ENCODE measurements at regions not wholly inside any gene's neighbourhood (a gene's known extent, or its start where the extent isn't known, plus 50 kb on each side); places are given as distances from the start of the nearest gene placed in this dataset.

DNA sequence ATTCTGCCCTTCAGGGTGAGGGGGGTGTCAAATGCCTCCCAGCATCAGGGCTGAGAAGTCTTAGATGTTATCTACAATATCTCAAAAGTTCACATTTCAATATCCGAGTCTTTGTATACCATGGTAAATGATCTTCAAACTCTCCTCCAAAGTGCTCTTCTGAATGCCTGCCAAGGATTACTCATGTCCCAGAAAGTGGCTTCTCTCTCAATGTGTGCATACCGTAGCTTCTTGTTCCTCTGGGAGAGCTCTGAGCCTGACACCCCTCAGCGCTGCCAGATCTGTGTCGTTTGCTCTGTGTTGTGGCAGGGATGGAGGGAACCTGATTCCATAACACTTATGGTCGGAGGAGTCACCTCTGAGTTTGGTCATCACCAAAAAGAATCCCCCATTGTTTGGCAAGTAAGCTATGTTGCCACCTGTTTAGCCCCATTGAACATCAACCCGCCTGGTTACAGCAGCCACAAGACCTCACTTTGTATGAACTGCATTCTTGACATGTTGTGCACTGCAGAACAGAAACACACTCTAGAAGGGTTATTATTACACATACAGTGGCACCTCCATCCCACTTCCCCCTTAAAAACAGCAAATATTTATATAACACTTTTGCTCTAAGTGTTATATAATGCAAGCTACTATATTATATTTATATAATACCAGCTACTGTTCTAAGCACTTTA lies 163.1 kb upstream of the MIR17HG start:
- DNase-seq: no peak

DNA sequence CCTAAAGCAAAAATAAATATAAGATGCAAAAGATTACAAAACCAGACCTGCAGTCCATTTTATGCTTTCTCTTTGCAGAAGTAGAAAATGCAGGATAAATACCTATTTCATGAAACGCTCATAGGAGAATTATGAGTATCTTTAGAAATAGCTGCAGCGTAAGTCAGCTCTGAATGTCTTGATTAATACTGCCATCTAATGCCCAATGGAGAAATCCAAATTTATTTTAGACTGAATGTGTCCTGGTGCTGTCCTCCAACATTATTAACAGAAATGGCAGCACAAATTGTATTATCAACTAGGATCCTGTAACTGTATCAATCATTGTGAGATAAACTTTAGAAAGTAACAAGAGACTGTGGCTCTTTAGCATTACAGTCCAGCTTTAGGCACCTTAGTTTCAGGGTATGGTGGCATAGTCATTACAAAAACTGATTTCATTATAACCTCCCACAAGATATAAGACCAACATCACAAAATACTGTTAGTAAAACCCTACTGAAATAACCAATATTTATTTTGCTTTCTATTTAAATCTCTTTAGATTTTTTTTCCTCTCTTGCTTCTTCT lies 162.1 kb upstream of the MIR17HG start:
- DNase-seq: peak; percentile 53

DNA sequence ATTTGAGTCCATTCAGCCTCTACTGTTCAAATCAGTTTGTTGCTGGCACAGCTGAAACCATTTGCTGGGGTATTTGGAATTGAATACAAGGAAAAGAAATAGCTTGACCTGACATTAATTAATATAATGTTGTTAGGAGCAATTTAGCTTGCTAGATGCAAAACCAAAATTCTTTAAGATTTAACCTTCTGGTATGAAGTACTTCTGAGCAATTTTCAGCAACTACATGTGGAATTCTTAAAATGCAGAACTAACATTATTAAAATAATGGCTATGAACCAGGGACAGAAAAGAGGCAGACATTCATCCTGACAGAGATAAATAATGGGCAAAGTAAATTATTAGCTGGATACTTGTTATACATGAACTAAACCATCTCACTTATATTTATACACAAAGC lies 160.0 kb upstream of the MIR17HG start:
- no peak for DNase-seq

DNA sequence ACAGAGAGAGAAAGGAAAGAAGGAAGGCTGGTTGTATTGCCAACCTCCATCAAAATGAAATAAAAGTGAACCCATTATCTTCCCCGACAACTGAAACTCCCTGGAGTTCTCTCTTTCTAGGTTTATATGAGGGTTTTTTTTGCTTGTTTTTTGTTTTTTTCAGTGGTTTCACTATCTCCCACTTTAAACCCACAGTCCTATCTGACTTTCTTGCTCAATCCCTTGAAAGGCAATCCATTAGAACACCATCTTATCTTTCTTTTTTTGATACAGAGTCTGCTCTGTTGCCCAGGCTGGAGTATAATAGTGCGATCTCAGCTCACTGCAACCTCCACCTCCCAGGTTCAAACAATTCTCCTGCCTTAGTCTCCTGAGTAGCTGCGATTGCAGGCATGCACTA lies 158.0 kb upstream of the MIR17HG start:
- DNase-seq: no peak

DNA sequence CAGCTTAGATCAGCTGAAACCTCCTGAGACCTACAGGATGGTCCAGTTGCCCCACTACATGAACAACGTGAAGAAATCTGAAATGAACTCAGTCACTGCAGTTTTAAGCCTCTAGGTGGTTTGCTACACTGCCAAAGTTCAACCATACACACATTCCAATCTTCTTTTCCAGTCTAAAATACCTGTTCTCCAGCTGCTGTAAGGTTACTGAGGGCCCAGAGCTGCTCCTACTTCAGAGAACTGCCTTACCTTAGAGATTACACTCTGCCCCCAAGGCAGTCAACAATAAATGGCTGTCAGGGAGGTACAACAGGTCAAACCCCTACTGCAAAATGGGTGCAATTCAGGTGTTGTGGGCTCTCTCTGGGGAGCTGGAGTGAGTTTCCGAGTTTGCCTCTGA lies 154.1 kb upstream of the MIR17HG start:
- no peak for DNase-seq

DNA sequence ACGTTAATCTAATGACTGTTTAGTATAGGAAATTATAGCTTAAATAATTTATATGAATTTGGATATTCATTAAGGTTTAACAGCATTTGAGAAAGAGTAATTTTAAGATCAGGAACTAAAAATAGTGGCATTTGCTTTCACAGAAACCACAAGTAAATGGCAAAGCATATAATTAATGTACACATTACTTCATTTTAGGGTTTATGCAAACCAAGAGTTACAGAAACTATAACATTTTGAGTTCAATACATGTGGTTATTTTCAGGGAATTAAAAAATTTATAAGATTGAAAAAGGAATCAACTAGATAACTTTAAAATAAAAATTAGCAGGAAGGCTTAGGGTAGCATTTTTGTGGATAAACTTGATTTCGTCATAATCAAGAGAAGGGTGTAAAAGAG lies 151.7 kb upstream of the MIR17HG start:
- no peak for DNase-seq

DNA sequence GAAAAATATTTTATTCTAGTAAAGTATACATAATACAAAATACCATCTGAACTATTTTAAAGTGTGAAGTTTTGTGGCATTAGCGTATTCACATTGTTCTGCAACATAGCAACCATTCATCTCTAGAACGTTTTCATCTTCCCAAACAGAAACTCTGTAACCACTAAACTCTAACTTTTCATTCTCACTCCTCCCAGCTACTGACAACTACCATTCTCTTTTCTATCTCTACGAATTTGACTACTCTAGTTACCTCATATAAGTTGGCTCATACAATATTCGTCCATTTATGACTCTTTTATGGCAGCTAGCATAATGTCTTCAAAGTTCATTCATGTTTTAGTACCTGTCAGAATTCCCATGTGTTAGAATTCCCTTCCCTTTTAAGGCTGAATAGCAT lies 150.5 kb upstream of the MIR17HG start:
- no peak for DNase-seq

DNA sequence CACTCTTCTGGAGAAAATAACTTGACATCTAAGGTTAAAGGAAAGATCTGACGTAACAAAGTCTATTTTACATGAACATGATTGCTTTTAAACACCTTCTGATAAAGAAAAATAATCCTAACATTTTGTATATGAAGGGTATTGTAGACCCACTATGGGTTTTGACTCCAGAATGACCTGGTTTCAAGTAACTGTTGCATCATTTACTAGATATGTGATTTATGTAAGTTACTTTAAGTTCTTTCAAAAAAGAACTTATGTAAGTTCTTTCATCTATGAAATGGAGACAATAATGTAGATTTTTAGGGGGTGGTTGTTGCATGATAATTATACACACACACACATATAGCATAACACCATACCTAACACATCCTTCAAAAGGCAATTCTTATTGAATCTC lies 147.6 kb upstream of the MIR17HG start:
- no peak for DNase-seq

DNA sequence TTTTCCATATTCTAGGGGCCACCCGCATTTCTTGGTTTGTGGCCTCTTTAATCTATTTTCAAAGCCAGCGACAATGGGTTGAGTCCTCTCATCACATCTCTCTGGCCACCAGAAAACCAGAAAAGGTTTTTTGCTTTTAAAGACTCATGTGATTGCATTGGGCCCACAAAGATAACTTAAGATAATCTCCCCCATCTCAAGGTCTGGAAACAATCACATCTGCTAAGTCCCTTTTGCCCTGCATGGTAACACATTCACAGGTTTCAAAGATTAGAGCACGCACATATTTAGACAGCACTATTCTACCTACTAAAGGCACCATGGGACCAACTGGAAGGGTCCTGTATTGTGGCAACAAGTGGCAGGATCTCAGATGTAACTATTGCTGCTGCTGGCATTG lies 147.0 kb upstream of the MIR17HG start:
- DNase-seq: no peak

DNA sequence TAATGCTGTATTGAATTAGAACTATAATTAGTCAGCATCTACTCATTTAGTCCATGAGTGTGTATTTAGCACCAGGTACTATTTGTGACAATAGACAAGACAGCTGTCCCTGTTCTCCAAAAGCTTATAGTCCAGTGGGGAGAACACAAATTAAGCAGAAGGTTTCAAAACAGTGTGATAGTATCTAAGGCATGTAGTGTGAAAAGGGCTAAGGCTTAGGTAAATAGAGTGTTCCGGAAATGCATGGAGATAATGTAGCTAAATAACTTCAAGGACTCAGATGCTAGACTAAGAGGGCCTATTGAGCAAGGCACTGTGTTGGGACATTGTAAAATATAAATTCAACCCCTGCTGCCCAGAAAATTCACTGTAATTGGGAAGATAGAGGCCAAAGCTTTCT lies 144.1 kb upstream of the MIR17HG start:
- peak; percentile 85 for DNase-seq

DNA sequence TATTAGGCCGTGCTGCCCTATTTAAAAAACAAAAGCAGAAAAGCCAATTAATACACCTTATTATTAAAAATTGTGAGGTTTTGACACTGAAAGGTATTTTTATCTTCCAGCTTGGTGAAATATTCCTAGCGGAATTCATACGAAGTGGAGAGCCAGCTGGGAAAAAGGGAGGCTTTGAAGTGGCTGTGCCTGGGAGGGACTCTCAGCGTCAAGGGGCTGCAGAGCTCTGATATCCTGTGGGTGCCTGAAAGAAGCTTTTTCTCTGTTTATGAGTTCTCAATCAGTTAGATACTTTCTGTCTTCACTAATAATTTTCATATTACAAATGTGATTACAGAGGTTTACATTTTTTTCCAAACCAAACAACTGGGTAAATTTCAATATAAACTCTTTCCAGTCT lies 140.2 kb upstream of the MIR17HG start:
- no peak for DNase-seq

DNA sequence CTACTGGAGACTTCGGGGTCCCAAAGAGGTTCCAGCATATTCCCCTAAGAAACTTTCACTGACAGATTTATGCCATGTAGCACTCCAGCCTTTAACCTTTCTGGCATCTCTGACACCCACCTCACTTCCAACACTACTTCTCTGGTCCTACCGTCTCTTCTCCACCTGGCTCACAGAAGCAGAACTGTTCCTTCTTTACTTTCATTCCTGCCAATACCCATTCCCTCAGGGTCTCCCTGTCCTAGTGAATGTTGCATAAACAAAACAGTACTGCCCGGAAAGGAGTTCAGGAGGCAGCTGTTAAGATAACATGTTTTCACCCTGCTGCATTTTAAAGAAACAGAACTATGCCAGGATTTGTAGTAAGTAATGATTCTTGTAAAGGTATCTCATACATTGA lies 136.0 kb upstream of the MIR17HG start:
- DNase-seq: no peak

DNA sequence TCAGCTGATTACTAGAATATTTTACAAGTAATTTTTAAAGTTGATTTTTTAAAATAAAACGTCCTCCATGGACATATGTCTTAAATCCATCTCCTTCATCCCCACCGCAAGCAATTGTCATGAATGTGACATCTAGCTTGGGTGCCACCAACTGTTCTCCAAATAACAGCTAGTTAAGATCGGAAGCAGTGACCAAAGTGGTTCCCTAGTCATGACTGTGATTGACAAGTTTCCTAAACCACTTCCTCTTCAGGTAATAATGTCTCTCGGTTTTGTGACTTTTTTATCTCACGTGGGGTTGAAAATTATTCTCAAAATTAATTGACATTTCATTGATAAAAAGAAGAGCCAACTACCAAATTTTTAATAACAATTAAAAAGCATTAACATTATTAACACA lies 135.3 kb upstream of the MIR17HG start:
- no peak for DNase-seq

DNA sequence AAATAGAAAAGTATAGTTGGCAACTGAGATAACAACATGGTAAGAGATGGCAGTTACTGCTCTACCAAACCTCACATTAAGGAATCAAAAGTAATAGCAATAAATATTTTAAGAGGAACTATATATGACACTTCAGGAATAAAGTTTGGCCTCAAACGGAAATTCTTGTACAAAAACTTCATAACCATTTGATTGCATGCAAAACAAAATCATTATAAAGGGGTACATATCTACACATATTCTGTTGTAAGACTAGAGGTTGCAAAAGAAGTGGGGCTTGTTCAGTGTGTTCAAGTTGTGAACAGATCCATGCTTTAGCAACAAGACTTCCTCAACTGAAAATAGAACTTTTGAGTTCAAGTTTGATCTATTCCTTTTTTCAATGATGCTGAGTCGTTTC lies 133.5 kb upstream of the MIR17HG start:
- no peak for DNase-seq

DNA sequence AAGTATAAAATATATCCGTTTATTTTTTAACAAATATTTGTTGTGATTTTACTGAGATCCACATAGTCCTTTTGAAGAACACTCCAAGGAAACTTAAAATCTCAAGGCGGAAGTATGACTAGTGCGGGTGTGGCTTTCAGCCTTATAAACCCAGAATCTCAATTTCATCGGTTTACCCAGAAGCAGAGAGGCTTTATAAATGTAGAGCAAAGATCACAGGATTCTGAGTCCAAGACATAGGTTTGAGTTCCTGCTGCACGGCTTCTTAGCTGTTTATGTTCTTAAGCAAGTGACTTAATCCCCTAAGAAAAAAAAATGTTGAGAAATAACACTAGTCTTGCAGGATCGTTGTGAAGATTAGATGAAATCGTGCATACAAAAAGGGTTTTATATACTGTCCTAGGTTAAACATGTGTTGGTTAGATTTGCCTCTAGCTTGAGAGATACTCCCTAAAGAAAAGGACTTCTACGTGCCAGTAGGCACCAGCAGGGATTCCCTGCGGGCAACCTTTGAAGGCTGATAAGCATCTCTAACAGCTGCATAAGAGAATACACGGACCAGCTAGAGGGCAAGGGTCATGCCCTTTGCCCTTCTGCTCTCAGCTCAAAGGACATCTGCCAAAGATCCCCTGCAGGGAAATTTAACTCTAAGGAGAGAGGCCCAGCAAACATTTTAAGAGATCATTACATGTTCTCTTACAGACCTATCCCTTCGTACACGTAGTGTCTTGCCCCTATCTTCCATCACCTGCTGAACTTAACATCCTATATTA lies 130.4 kb upstream of the MIR17HG start:
- DNase-seq: no peak

DNA sequence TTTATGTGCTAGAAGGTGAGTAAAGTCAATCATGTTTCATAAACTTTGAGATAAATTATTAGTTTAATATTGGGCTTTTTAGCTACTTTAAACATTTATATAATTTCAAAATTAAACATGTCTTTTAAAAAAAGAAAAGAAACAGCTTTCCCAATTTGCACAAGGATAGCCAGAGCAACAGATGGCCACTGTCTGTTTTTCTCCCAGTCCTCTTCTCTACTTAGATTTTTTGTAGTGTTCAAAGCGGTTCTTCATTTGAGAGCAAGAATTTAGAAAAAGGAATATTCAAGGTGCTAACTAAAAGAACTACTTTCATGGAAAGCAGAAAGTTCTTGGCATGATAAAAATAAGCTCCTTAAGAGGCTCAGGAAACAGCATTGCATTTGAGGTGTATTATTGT lies 128.3 kb upstream of the MIR17HG start:
- no peak for DNase-seq

DNA sequence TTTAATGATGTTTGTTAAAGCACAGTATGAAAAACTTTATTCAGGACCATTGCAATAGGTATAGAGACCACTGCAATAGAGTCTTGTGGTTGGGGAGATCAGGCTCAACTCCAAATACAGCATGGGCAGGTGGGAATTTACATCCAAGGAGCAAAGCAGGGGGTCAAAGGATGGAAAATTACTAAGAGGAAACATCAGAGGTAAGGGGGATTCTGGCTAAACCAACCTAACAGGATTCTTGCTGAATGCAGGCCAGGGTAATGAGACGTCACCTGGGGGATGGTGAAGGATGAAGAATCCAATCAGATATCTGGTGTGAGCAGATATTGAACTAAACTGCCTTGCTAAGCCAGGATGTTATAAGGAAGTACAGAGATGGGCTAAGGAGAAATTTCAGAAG lies 126.6 kb upstream of the MIR17HG start:
- DNase-seq: no peak

DNA sequence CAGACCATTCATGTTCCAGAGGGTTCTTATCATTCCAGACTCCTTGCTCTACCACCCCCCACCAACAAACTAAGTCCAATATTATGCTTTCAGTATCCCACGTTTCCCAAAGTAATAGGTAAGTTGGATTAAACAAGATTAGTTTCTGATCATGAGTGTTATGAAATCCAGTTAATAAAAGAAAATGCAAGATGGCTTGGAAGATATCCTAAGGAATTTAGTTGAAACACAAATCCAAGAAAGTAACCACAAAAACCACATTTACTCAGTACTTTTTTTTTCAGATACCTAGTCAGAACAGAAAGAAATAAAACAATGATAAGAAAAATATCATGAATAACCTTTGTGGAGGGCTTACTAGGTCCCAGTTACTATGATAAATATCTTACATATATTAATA lies 119.4 kb upstream of the MIR17HG start:
- DNase-seq: no peak

DNA sequence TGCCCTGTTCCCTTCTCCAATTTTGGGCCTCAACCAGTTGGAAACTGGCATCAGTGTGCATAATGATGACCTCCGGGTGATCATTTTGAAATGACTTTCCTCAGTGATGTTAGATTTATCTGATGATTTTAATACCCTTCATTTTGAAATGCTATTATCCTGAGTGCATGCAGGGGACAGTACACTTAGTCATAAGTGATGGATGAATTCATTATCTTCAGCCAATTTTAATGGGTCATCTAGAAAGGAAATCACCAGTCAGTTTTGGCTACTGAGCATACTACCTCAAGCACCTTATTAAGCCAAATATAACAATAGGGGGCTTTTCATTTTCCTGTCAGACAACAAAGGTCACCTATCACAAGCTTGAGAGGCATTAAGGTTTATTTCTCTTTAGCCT lies 118.5 kb upstream of the MIR17HG start:
- no peak for DNase-seq

DNA sequence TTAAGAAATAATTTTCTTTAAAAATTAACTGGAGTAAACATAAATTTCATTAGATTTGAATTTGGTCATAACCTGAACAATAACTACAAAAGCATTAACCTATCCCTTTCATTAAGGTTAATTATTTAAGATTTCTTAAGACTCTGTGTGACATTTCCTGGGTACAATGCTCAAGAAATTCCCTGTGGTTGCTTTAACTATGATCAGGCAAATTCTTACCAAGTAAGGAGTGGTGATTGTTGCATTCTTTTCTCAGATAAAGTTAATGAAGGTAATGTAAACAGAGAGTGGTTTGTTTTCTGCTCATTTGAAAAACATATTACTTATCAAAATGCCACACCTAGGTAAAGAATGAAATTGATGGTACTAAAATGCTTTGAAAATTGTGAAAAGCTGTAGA lies 114.8 kb upstream of the MIR17HG start:
- no peak for DNase-seq

DNA sequence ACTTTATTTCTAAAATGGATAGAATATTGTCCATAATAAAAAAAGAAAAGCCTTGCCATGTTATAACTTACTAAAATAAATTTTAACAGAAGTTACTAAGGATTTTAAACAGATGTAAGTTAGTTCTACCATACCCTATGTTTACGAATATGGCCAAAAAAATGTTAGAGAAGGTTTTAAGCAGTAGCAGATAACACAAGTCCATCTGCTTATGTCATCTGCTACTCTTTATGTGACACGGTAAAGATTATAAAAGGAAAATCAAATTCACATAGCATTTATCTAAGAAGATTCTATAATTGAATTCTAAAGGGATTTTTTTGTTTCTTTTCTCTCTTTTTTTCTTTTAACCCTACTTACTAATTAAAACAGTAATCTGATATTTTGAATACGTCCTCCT lies 114.2 kb upstream of the MIR17HG start:
- no peak for DNase-seq

DNA sequence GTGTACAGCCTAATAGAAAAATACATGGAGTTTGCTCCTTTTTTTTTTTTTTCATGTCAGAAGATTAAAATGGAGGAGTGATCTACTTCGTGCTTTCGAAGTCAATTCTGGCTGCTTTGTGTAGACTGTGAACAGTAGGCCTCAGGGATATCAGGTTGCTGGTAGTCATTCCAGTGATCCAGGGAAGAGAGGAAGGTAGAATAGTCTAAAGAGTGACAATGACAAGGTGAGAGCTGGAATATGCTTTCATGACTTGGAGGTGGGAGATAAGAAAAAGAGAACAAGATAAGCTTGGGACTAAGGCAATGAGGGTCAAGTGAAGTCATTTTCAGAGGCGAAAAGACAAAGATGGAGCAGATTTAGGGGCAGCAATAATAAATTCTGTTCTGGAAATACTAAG lies 111.3 kb upstream of the MIR17HG start:
- DNase-seq: no peak

DNA sequence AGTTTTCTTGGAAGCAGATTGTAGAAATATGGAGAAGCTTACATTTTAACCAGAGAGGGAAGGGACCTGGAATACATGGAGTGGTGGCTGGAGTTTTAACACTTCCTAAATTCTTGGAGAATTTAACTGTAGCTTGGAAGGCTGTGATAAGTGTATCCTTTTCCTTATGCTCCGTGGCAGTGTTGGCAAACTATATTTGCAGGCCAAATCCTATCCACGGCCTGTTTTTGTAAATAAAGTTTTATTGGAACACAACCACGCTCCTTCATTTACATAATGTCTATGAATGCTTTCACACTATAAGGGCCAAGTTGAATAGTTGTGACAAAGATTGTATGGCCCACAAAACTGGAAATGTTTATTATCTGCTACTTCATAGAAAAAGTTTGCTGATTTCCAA lies 110.6 kb upstream of the MIR17HG start:
- no peak for DNase-seq

DNA sequence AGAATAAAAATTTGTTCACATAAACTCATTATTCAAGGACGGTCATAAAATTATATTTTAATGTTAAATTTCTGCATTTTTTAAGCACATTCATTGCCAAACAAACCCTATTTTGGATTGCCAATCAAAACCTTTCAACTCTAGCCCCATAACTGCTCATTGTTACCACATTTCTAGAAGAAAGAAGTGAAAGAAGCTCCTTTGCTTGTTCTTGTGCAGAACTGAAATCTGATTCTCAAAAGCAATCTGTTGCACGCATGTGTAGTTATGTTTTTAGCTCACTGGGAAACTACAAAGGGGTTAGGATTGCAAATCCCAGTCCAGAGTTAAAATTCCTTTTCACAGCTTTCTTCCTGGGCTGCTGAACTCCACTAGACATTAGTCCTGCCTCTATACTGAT lies 109.5 kb upstream of the MIR17HG start:
- no peak for DNase-seq

DNA sequence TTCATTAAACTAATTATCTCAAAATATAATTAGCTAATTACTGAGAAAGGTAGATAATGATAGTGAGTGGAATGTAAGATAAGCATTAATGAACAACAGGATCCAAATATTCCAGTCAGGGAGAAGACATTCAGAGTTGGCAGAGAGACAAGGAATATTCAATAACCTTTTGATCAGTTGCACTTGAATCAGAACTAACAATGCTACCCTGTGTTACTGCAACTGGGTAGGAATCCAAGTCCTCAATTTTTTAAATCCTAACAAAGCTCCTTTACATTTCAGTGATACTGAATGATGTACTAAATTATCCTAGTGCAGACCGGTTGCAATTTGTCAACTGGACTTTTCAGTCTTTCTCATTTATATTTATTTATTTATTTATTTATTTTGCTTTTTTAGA lies 107.1 kb upstream of the MIR17HG start:
- DNase-seq: no peak

Data from COR-L47 (cell line).